GM18909 (cell line): ENCODE measurements at regions not wholly inside any gene's neighbourhood (a gene's known extent, or its start where the extent isn't known, plus 50 kb on each side); places are given as distances from the start of the nearest gene placed in this dataset.
"Not testable (repeated sequence)": the region's sequence is repeated elsewhere in the genome, so short reads cannot be mapped to it uniquely, and the experiment has no call there.

ENCODE experiments used
- ATAC-seq: cut with Tn5 transposase; IDR thresholded peaks from one replicate; pipeline ENCODE4 v1.9.1; 2021; ENCODE audit warnings: mild to moderate bottlenecking; ENCODE audit not compliant: unreplicated experiment, poor library complexity

GRCh38 chr1:66455446-66455845 lies 78.5 kb upstream of the SGIP1 start:
- ATAC-seq, result no peak

DNA sequence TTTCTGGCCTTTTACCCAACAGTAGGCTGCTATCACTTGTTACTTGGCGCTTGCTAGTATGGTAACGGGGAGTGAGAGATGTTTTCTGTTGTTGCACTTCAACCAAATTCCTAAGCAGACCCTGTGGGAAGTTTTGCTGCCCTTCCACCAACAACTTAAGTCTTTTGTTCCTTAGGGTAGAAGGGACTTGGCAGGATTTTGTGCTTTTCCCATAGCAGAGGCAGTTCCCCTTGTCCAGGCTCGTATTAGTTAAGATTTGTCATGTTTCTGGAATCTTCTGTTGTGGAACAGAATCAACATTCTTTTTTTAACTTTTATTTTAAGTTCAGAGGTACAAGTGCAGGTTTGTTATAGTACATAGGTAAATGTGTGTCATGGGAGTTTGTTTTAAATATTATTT lies 73.2 kb upstream of the SGIP1 start:
- no peak for ATAC-seq

- no peak for ATAC-seq
Observed at GRCh38 chr1:66462313-66462712, 71.6 kb upstream of the SGIP1 start.

DNA sequence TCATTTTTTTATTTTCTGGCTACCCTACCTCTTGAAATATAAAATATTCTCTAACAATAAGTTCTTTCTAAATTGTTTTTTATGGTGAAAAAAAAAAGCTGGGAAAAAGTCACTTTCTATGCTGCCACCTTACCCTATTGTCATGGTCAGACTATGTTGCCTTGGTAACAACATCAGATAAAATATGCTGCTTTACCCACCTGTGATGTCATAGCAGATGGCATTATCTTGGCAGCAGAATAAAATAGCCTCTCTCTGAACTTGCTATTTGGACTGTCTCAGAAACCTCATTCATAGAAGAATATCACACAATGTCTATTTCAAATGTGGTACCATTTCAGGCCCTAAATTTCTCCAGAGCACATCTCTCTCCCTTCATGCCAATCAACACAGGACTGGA lies 69.6 kb upstream of the SGIP1 start:
- no peak for ATAC-seq

- no peak for ATAC-seq
Observed at GRCh38 chr1:66464802-66465201, 69.2 kb upstream of the SGIP1 start.

- not testable (repeated sequence) for ATAC-seq
Observed at GRCh38 chr1:66466695-66467094, 67.3 kb upstream of the SGIP1 start.

GRCh38 chr1:66468722-66469121 lies 65.2 kb upstream of the SGIP1 start:
- no peak for ATAC-seq

- ATAC-seq, result no peak
Observed at GRCh38 chr1:66475940-66476339, 58.0 kb upstream of the SGIP1 start.

GRCh38 chr1:66476774-66477173 lies 57.2 kb upstream of the SGIP1 start:
- no peak for ATAC-seq

- ATAC-seq, result no peak
Observed at GRCh38 chr1:66478116-66478515, 55.8 kb upstream of the SGIP1 start.

DNA sequence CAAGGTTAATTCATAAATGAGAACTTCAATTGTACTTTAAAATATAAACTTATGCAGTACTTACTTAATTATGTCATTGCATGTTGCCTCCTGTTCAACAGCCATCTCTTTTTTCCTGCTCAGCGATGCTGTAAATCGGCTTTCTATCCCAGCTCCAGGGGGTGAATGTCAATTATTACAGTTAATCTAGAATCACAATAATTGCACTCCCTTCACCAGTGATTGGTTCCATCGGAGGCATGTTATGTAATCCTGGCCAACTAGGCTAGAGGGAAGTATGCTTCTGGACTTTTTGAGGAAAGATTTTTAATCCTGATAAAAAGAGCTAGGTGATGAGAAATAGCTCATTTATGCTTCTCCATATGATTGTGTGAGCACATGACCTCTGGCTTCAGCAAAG lies 53.8 kb upstream of the SGIP1 start:
- ATAC-seq, result no peak

- ATAC-seq, result not testable (repeated sequence)
Observed at GRCh38 chr1:66481215-66481614, 52.7 kb upstream of the SGIP1 start.
